A549 (cell line): ENCODE measurements at regions not wholly inside any gene's neighbourhood (a gene's known extent, or its start where the extent isn't known, plus 50 kb on each side); places are given as distances from the start of the nearest gene placed in this dataset.

ENCODE experiments used
- BHLHE40 ChIP-seq: IDR thresholded peaks from 2 replicates; pipeline ENCODE4 v1.6.1; 2012; ENCODE audit warnings: low read depth, low read length, inconsistent platforms
- CEBPB ChIP-seq, 2 experiments: fragments of >200 bp in 1 of 2; sonication (Bioruptor Twin) in 1 of 2; formaldehyde crosslinking in 1 of 2; IDR thresholded peaks; 2 replicates each; pipeline ENCODE4 v1.6.1; 2012 to 2016
- CHD4 ChIP-seq: fragments of 200-600 bp; sonication (generic); IDR thresholded peaks from 2 replicates; pipeline ENCODE4 v1.6.1; 2016; ENCODE audit warnings: antibody characterized with exemption, mild to moderate bottlenecking, borderline replicate concordance
- EP300 ChIP-seq, 2 experiments: fragments of >200 bp; sonication (Bioruptor Twin); formaldehyde crosslinking; IDR thresholded peaks; 2 replicates in 1 of 2; 3 replicates in 1 of 2; pipeline ENCODE4 v1.6.1; 2016 to 2017
- JUNB ChIP-seq: fragments of >200 bp; sonication (Bioruptor Twin); formaldehyde crosslinking; IDR thresholded peaks from 2 replicates; pipeline ENCODE4 v1.6.1; 2016
- NPAS2 ChIP-seq: fragments of 250-450 bp; sonication (Bioruptor Pico); IDR thresholded peaks from 2 replicates; pipeline ENCODE4 v1.8.0; 2022; ENCODE audit warnings: mild to moderate bottlenecking, moderate library complexity, borderline replicate concordance
- POLR2A ChIP-seq: IDR thresholded peaks from 2 replicates; pipeline ENCODE4 v1.6.1; 2012; ENCODE audit warnings: mild to moderate bottlenecking, low read length
- TP53 ChIP-seq: fragments of 250-450 bp; sonication (Bioruptor Pico); IDR thresholded peaks from 2 replicates; pipeline ENCODE4 v1.5.0; 2021; ENCODE audit warnings: mild to moderate bottlenecking, moderate library complexity
- TF ChIP-seq, protein P1 (sequence below): fragments of 200-600 bp; sonication (generic); IDR thresholded peaks from 2 replicates; pipeline ENCODE4 v1.6.1; 2016; ENCODE audit warnings: antibody characterized with exemption, mild to moderate bottlenecking, moderate library complexity
- TF ChIP-seq, protein P2 (sequence below): fragments of 450-650 bp; IDR thresholded peaks from 2 replicates; pipeline ENCODE4 v1.6.1; 2014; ENCODE audit warnings: antibody characterized with exemption
- TF ChIP-seq, protein P3 (sequence below): fragments of >200 bp; sonication (Bioruptor Twin); formaldehyde crosslinking; IDR thresholded peaks from 3 replicates; pipeline ENCODE4 v1.5.1; 2016
- TF ChIP-seq, protein P4 (sequence below): IDR thresholded peaks from 2 replicates; pipeline ENCODE4 v1.6.1; 2012

DNA sequence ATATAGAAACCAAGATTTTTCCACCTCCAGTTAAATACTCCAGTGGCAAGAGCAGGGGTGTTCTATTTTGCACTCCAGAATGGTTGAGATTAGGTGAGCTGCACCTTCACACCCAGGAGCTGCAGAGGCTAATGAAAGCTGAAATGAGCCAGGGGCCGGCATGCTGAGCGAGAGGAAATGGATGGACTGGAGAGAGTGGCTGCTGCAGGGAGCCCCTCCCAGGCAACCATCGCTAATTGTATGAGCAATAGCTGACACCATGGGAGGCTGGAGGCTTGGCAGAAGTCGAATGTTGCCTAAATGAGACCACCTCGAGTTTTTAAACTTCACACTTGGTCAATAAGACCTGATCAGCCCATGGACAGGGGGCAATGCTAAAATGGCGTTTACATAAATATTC is 301.8 kb upstream of the TMPO start:
- TF ChIP-seq, protein P1, sequence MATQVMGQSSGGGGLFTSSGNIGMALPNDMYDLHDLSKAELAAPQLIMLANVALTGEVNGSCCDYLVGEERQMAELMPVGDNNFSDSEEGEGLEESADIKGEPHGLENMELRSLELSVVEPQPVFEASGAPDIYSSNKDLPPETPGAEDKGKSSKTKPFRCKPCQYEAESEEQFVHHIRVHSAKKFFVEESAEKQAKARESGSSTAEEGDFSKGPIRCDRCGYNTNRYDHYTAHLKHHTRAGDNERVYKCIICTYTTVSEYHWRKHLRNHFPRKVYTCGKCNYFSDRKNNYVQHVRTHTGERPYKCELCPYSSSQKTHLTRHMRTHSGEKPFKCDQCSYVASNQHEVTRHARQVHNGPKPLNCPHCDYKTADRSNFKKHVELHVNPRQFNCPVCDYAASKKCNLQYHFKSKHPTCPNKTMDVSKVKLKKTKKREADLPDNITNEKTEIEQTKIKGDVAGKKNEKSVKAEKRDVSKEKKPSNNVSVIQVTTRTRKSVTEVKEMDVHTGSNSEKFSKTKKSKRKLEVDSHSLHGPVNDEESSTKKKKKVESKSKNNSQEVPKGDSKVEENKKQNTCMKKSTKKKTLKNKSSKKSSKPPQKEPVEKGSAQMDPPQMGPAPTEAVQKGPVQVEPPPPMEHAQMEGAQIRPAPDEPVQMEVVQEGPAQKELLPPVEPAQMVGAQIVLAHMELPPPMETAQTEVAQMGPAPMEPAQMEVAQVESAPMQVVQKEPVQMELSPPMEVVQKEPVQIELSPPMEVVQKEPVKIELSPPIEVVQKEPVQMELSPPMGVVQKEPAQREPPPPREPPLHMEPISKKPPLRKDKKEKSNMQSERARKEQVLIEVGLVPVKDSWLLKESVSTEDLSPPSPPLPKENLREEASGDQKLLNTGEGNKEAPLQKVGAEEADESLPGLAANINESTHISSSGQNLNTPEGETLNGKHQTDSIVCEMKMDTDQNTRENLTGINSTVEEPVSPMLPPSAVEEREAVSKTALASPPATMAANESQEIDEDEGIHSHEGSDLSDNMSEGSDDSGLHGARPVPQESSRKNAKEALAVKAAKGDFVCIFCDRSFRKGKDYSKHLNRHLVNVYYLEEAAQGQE: no peak
- TF ChIP-seq, protein P2, sequence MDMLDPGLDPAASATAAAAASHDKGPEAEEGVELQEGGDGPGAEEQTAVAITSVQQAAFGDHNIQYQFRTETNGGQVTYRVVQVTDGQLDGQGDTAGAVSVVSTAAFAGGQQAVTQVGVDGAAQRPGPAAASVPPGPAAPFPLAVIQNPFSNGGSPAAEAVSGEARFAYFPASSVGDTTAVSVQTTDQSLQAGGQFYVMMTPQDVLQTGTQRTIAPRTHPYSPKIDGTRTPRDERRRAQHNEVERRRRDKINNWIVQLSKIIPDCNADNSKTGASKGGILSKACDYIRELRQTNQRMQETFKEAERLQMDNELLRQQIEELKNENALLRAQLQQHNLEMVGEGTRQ: no peak
- TF ChIP-seq CHD4 (no peak), JUNB (no peak), CEBPB (IDR thresholded peaks at IDR 0.05) (no peak), POLR2A (no peak), EP300 (IDR thresholded peaks at IDR 0.05) (no peak), TP53 (CRISPR knock-in tag) (no peak), BHLHE40 (no peak), NPAS2 (CRISPR knock-in tag) (no peak)
- TF ChIP-seq, protein P3, sequence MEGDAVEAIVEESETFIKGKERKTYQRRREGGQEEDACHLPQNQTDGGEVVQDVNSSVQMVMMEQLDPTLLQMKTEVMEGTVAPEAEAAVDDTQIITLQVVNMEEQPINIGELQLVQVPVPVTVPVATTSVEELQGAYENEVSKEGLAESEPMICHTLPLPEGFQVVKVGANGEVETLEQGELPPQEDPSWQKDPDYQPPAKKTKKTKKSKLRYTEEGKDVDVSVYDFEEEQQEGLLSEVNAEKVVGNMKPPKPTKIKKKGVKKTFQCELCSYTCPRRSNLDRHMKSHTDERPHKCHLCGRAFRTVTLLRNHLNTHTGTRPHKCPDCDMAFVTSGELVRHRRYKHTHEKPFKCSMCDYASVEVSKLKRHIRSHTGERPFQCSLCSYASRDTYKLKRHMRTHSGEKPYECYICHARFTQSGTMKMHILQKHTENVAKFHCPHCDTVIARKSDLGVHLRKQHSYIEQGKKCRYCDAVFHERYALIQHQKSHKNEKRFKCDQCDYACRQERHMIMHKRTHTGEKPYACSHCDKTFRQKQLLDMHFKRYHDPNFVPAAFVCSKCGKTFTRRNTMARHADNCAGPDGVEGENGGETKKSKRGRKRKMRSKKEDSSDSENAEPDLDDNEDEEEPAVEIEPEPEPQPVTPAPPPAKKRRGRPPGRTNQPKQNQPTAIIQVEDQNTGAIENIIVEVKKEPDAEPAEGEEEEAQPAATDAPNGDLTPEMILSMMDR: no peak
- TF ChIP-seq, protein P4, sequence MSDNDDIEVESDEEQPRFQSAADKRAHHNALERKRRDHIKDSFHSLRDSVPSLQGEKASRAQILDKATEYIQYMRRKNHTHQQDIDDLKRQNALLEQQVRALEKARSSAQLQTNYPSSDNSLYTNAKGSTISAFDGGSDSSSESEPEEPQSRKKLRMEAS: no peak
